ENCODE measurements at regions not wholly inside any gene's neighbourhood (a gene's known extent, or its start where the extent isn't known, plus 50 kb on each side); places are given as distances from the start of the nearest gene placed in this dataset.
"Not testable (repeated sequence)": the region's sequence is repeated elsewhere in the genome, so short reads cannot be mapped to it uniquely, and the experiment has no call there.

- H3K4me3 ChIP-seq = no peak overlapping the region
- H3K9me3 ChIP-seq (replicated peaks) = no peaks in the 10 kb centered on the region
- no peaks in the 10 kb centered on the region for H3K4me1 ChIP-seq (replicated peaks)
- no peak for DNase-seq (ENCODE audit: low read depth in 1 of 2, low spot score in 2 of 2)
- no peak overlapping the region for H3K27ac ChIP-seq
- no peaks in the 10 kb centered on the region; the same call in 1 of the 2 replicates for H3K27me3 ChIP-seq (replicated peaks)
- no peaks in the 10 kb centered on the region for H3K36me3 ChIP-seq
Observed at GRCh38 chr22:23496445-23496833, 83.7 kb downstream of the IGLL1 start.

- Histone ChIP-seq H3K27me3 (replicated peaks) (no peaks in the 10 kb centered on the region; the same call in 1 of the 2 replicates), H3K9me3 (replicated peaks) (no peaks in the 10 kb centered on the region), H3K4me3 (no peak overlapping the region), H3K36me3 (no peaks in the 10 kb centered on the region), H3K4me1 (replicated peaks) (no peaks in the 10 kb centered on the region), H3K27ac (no peak overlapping the region)
- DNase-seq (ENCODE audit: low read depth in 1 of 2, low spot score in 2 of 2) = no peak
Observed at GRCh38 chr22:23495614-23496444, 84.3 kb downstream of the IGLL1 start.

DNA sequence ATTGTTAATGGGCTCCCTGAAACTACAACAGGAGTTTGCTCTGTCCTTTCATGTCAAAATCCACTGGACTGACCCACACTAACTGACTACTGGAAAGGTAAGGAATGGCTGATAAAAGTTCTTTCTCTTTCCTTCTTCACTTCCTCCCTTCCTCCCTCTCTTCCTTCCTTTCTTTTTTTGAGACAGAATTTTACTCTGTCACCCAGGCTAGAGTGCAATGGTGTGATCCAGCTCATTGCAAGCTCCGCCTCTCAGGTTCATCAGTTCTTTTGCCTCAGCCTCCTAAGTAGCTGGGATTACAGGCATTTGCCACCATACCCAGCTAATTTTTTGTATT, 85.2 kb downstream of the IGLL1 start:
- DNase-seq (ENCODE audit: low read depth in 1 of 2, low spot score in 2 of 2) = no peak
- Histone ChIP-seq H3K4me3 (no peak overlapping the region), H3K4me1 (replicated peaks) (no peaks in the 10 kb centered on the region), H3K27ac (no peak overlapping the region), H3K36me3 (no peaks in the 10 kb centered on the region), H3K27me3 (replicated peaks) (no peaks in the 10 kb centered on the region; the same call in 1 of the 2 replicates), H3K9me3 (replicated peaks) (no peaks in the 10 kb centered on the region)

DNA sequence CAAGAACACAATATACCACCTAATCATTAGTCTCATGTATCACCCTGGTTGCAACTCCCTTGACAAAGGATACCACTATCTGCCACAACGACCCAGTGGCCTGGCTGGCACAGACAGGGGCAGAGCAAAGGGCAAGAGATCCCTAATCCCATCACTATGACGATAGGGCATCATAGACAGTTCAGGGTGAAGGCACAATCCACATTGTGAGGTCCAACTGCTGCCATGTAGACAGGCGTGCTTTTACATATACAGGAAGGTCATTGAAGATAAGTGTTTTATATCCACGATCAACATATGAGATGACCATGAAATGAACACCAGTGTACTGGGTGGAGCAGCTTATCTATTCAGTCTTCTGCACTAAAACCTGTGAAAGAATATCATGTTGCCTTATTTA, 94.6 kb downstream of the IGLL1 start:
- no peaks in the 10 kb centered on the region for H3K4me1 ChIP-seq (replicated peaks)
- no peaks in the 10 kb centered on the region for H3K9me3 ChIP-seq (replicated peaks)
- DNase-seq (ENCODE audit: low read depth in 1 of 2, low spot score in 2 of 2) = no peak
- H3K4me3 ChIP-seq = no peak overlapping the region
- peaks cover 26% of the 10 kb centered on the region for H3K27me3 ChIP-seq (replicated peaks)
- no peak overlapping the region for H3K27ac ChIP-seq
- H3K36me3 ChIP-seq = no peaks in the 10 kb centered on the region

GRCh38 chr22:23484651-23485050, 95.4 kb downstream of the IGLL1 start:
- no peak for DNase-seq (ENCODE audit: low read depth in 1 of 2, low spot score in 2 of 2)
- Histone ChIP-seq H3K27me3 (replicated peaks) (peaks cover 26% of the 10 kb centered on the region), H3K4me3 (no peak overlapping the region), H3K36me3 (no peaks in the 10 kb centered on the region), H3K9me3 (replicated peaks) (no peaks in the 10 kb centered on the region), H3K4me1 (replicated peaks) (no peaks in the 10 kb centered on the region), H3K27ac (no peak overlapping the region)

DNA sequence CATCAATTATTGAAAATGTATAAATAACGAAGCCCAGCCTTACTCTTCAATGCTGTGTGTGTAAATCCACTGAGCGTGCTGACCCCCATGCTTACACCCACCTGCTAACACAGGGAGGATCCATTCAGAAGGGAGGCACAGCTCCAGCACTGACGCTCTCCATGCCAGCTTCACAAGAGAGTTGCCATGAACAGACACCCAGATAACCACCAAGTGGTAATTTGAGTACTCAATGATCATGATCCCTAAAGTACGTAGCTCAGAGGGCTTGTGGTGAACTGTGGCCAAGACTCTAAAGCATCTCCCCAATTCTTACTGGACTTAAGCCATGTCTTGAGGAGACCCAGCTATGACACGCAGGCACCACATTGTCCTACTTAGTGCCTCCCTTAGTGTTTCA, 98.7 kb downstream of the IGLL1 start:
- H3K9me3 ChIP-seq (replicated peaks) = no peaks in the 10 kb centered on the region
- H3K27ac ChIP-seq = no peak overlapping the region
- no peaks in the 10 kb centered on the region for H3K4me1 ChIP-seq (replicated peaks)
- peaks cover 13% of the 10 kb centered on the region for H3K27me3 ChIP-seq (replicated peaks)
- no peak for DNase-seq (ENCODE audit: low read depth in 1 of 2, low spot score in 2 of 2)
- no peak overlapping the region for H3K4me3 ChIP-seq
- no peaks in the 10 kb centered on the region for H3K36me3 ChIP-seq

DNA sequence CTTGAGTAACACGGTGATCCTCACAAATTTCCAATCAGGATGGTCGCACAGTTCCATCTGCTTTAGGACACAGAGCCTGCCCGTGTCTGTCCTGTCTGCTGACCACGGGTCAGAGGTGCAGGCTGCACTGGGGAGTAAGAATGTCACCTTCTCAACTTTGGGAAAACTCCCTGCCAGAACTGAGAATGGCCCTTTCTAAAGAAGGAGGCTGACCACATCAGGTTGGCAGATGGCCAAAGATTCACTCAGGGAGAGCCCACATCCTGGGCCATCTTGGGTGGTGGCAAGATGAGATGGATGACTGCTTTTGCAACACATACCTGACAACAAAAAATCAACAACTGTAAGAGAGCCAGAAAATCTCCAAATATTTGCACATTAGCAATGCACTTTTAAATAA, 101.9 kb downstream of the IGLL1 start:
- no peak overlapping the region for H3K4me3 ChIP-seq
- H3K9me3 ChIP-seq (replicated peaks) = no peaks in the 10 kb centered on the region
- no peaks in the 10 kb centered on the region for H3K4me1 ChIP-seq (replicated peaks)
- no peaks in the 10 kb centered on the region for H3K36me3 ChIP-seq
- peak in 1 of 2 experiments; percentile 22 for DNase-seq (ENCODE audit: low read depth in 1 of 2, low spot score in 2 of 2)
- no peak overlapping the region for H3K27ac ChIP-seq
- no peaks in the 10 kb centered on the region; the same call in none of the 2 replicates for H3K27me3 ChIP-seq (replicated peaks)

GRCh38 chr22:23474531-23474930, 105.6 kb downstream of the IGLL1 start:
- not testable (repeated sequence) for DNase-seq (ENCODE audit: low read depth in 1 of 2, low spot score in 2 of 2); H3K4me3 ChIP-seq; H3K4me1 ChIP-seq (replicated peaks); H3K36me3 ChIP-seq; H3K27me3 ChIP-seq (replicated peaks); H3K9me3 ChIP-seq (replicated peaks); H3K27ac ChIP-seq

DNA sequence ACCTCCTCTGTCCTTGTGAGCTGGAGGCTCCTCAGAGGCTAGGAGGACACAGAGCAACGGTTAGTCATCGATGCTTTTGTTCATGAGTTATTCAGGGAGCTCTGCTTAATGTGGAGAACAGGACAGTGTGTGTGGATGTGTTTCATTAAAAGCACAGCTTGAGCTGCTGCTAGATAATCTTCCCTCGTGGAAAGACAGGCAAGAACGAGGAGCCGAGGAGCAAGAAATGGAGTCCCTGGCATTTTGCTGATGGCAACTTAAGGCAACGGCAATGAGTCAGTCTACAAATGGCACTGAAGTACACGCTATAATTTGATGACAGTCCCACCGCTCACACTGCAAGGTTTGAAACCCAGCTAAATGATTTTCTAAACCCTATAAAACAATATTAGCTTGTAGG, 106.2 kb downstream of the IGLL1 start:
- Histone ChIP-seq H3K4me1 (replicated peaks) (no peaks in the 10 kb centered on the region), H3K36me3 (no peaks in the 10 kb centered on the region), H3K9me3 (replicated peaks) (no peaks in the 10 kb centered on the region), H3K27me3 (replicated peaks) (no peaks in the 10 kb centered on the region; the same call in 1 of the 2 replicates), H3K27ac (no peak overlapping the region), H3K4me3 (no peak overlapping the region)
- DNase-seq (ENCODE audit: low read depth in 1 of 2, low spot score in 2 of 2) = no peak

DNA sequence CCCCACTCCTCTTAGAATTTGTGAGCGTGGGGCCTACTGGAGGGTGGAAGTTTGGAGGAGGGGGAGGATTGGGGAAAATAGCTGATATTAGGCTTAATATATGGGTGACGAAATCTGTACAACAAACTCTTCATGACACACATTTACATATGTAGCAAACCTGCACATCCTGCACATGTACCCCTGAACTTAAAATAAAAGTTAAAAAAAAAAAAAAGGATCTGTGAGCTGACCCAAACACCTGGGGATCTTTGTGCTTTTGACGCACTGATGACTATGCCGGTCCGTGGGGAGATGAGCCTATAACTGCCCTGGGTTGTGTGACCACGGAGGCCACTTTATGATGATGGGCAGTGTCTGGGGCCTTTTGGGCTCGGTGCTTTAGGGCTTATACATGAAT, 107.7 kb downstream of the IGLL1 start:
- H3K36me3 ChIP-seq; H3K9me3 ChIP-seq (replicated peaks); H3K4me3 ChIP-seq; DNase-seq (ENCODE audit: low read depth in 1 of 2, low spot score in 2 of 2); H3K27ac ChIP-seq; H3K27me3 ChIP-seq (replicated peaks); H3K4me1 ChIP-seq (replicated peaks): not testable (repeated sequence)

- H3K27me3 ChIP-seq (replicated peaks) = 0 out of 2 replicates have a peak, but pooled peaks cover 3% of the 10 kb centered on the region
- H3K27ac ChIP-seq = no peak overlapping the region
- no peaks in the 10 kb centered on the region for H3K36me3 ChIP-seq
- H3K9me3 ChIP-seq (replicated peaks) = no peaks in the 10 kb centered on the region
- no peak for DNase-seq (ENCODE audit: low read depth in 1 of 2, low spot score in 2 of 2)
- H3K4me3 ChIP-seq = no peak overlapping the region
- H3K4me1 ChIP-seq (replicated peaks) = no peaks in the 10 kb centered on the region
Observed at GRCh38 chr22:23471698-23472097, 108.4 kb downstream of the IGLL1 start.

DNA sequence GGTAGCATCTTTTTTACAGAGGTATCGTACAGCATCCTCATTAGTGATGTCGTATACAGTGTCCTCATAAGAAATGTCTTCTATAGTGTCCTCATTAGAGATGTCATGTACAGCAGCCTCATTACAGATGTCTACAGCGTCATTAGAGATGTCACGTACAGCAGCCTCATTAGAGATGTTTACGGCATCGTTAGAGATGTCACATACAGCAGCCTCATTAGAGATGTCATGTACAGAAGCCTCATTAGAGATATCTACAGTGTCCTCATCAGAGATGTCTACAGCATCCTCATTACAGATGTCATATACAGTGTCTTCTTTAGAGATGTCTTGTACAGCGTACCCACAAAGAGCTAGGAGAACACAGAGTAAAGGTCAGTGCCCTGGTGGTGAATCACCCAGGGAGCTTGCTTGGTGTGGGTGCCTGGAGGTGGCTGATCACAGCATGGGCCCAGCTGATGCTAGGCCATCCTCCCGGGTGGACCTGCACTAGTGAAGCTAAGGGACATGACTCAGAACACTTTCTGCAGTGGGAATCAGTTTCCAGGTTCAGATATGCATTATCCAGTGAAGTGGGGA, 109.2 kb downstream of the IGLL1 start:
- Histone ChIP-seq H3K27ac (no peak overlapping the region), H3K9me3 (replicated peaks) (no peaks in the 10 kb centered on the region), H3K4me1 (replicated peaks) (no peaks in the 10 kb centered on the region), H3K4me3 (no peak overlapping the region), H3K27me3 (replicated peaks) (0 out of 2 replicates have a peak, but pooled peaks cover 3% of the 10 kb centered on the region), H3K36me3 (no peaks in the 10 kb centered on the region)
- no peak for DNase-seq (ENCODE audit: low read depth in 1 of 2, low spot score in 2 of 2)

DNA sequence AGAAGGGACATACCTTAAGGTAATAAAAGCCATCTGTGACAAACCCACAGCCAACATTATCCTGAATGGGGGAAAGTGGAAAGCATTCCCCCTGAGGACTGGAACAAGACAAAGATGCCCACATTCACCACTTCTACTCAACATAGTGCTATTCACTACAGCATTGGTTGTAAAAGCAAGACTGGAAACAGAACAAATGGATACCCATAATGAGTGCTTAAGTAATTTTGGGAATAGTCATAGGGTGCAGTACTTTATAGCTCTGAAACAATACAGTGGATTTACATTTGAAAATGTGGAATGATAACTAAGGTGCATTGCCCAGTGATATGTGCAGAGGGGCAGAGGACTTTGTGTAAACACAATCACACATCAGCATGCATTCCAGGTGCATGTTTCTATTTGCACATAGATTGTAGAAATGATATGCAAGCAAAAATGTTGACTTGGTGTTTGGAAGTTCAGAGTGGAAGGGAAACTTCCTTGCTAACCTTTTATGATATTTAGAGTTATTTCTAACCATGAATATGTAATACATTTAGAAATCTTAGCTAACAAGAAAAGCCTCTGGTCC, 112.3 kb downstream of the IGLL1 start:
- Histone ChIP-seq H3K27ac (no peak overlapping the region), H3K36me3 (no peaks in the 10 kb centered on the region), H3K4me3 (no peak overlapping the region), H3K27me3 (replicated peaks) (peaks cover 17% of the 10 kb centered on the region), H3K4me1 (replicated peaks) (no peaks in the 10 kb centered on the region), H3K9me3 (replicated peaks) (no peaks in the 10 kb centered on the region)
- no peak for DNase-seq (ENCODE audit: low read depth in 1 of 2, low spot score in 2 of 2)

GRCh38 chr22:23466351-23466750, 113.7 kb downstream of the IGLL1 start:
- no peak overlapping the region for H3K4me3 ChIP-seq
- H3K9me3 ChIP-seq (replicated peaks) = no peaks in the 10 kb centered on the region
- no peaks in the 10 kb centered on the region for H3K36me3 ChIP-seq
- no peaks in the 10 kb centered on the region for H3K4me1 ChIP-seq (replicated peaks)
- H3K27ac ChIP-seq = no peak overlapping the region
- H3K27me3 ChIP-seq (replicated peaks) = peaks cover 24% of the 10 kb centered on the region
- no peak for DNase-seq (ENCODE audit: low read depth in 1 of 2, low spot score in 2 of 2)
